ENCODE measurements at regions not wholly inside any gene's neighbourhood (a gene's known extent, or its start where the extent isn't known, plus 50 kb on each side); places are given as distances from the start of the nearest gene placed in this dataset.

DNA sequence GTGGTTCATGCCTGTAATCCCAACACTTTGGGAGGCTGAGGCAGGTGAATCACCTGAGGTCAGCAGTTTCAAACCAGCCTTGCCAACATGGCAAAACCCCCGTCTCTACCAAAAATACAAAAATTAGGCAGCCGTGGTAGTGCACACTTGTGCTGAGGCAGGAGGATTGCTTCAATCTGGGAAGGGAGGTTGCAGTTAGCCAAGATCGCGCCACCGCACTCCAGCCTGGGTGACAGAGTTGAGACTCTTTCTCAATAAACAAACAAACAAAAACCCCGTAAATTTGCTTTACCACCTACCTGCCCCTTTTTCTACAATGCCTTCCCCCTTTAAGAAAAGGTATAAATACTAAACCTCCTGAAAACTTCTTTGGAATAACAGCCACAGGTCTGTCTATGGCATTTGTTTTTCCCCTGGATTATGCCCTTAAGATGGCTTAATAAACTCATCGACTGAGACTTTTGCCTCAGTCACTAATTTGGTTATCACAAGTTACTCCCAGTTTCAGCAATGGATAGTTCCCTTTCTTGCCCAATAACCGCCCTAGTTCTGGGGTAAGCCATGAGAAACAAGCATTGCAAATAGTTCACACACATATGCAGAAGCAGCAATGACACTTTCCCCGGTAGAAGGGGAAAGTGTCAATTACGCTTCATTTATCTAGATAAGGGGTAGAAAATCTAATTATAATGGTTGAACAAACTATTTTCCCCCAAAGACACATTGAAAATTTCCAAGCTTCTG lies 52.8 kb upstream of the SVIL start:
- TF ChIP-seq POLR2AphosphoS5 (IDR thresholded peaks at IDR 0.05; ENCODE audit: low read depth, low read length): no peak; the same call in 1 of the 2 replicates
- TF ChIP-seq, protein P1, sequence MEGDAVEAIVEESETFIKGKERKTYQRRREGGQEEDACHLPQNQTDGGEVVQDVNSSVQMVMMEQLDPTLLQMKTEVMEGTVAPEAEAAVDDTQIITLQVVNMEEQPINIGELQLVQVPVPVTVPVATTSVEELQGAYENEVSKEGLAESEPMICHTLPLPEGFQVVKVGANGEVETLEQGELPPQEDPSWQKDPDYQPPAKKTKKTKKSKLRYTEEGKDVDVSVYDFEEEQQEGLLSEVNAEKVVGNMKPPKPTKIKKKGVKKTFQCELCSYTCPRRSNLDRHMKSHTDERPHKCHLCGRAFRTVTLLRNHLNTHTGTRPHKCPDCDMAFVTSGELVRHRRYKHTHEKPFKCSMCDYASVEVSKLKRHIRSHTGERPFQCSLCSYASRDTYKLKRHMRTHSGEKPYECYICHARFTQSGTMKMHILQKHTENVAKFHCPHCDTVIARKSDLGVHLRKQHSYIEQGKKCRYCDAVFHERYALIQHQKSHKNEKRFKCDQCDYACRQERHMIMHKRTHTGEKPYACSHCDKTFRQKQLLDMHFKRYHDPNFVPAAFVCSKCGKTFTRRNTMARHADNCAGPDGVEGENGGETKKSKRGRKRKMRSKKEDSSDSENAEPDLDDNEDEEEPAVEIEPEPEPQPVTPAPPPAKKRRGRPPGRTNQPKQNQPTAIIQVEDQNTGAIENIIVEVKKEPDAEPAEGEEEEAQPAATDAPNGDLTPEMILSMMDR (IDR thresholded peaks at IDR 0.05): no peak
- TF ChIP-seq YY1 (IDR thresholded peaks at IDR 0.05; ENCODE audit: low read depth): no peak
- no peak for TF ChIP-seq TCF12 (IDR thresholded peaks at IDR 0.05)
- TF ChIP-seq TAF1 (IDR thresholded peaks at IDR 0.05; ENCODE audit: borderline replicate concordance, low read depth, low read length): no peak
- no peak for TF ChIP-seq SMC3 (IDR thresholded peaks at IDR 0.05; ENCODE audit: low read depth, low read length)
- TF ChIP-seq RFX5 (IDR thresholded peaks at IDR 0.05; ENCODE audit: low read length): no peak
- no peak for TF ChIP-seq EP300 (IDR thresholded peaks at IDR 0.05; ENCODE audit: borderline replicate concordance in 1 of 2, low read depth in 1 of 2, low read length in 1 of 2)
- TF ChIP-seq NRF1 (IDR thresholded peaks at IDR 0.05; ENCODE audit: low read depth, low read length): no peak
- TF ChIP-seq, protein P2, sequence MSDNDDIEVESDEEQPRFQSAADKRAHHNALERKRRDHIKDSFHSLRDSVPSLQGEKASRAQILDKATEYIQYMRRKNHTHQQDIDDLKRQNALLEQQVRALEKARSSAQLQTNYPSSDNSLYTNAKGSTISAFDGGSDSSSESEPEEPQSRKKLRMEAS (IDR thresholded peaks at IDR 0.05; ENCODE audit: low read depth): no peak
- TF ChIP-seq, protein P3, sequence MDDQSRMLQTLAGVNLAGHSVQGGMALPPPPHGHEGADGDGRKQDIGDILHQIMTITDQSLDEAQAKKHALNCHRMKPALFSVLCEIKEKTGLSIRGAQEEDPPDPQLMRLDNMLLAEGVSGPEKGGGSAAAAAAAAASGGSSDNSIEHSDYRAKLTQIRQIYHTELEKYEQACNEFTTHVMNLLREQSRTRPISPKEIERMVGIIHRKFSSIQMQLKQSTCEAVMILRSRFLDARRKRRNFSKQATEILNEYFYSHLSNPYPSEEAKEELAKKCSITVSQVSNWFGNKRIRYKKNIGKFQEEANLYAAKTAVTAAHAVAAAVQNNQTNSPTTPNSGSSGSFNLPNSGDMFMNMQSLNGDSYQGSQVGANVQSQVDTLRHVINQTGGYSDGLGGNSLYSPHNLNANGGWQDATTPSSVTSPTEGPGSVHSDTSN (IDR thresholded peaks at IDR 0.05): no peak
- no peak for TF ChIP-seq GATA2 (CRISPR knock-in tag; IDR thresholded peaks at IDR 0.05)

Measured in SK-N-SH (cell line).